Heart left ventricle (tissue), 13 donors: ENCODE measurements at regions not wholly inside any gene's neighbourhood (a gene's known extent, or its start where the extent isn't known, plus 50 kb on each side); places are given as distances from the start of the nearest gene placed in this dataset.

Source experiments
- CTCF ChIP-seq, 12 donors: fragments of 200-600 bp; sonication (generic) in 4 of 12; IDR thresholded peaks; one replicate each; pipeline versions ENCODE4 v1.5.0 to v1.8.0; 2018 to 2022; ENCODE audit warnings: antibody characterized with exemption in 12 of 12, mild to moderate bottlenecking in 5 of 12
- POLR2A ChIP-seq, 2 donors: fragments of 450-650 bp; IDR thresholded peaks; one replicate each; pipeline ENCODE4 v1.6.1; 2017; ENCODE audit warnings: antibody characterized with exemption in 2 of 2, mild to moderate bottlenecking in 2 of 2, moderate library complexity in 2 of 2
- donor health status: ischemic (EF 13 %, LVEDD 7.1; RV severe dilation, severe dysfunction).
- donor health status: DM: no; HTN: yes; CAD: no.
- donor health status: DM: no; HTN: no; CAD: no.
- donor health status: ischemic (EF 25% LVEDD 6.9; RV normal size, moderate dysfunction).
- donor health status: ischemic (EF 25% LVEDD 5.7; RV mildly dilated, moderate dysfunction).
- donor health status: ischemic (EF 35%, LVEDD 5.7; RV mildly dilated, moderate dysfunction).
- donor health status: nonischemic (EF 11% LVEDD 7.7; RV severe dilation, severe dysfunction).
- donor health status: DM: yes; HTN: yes; CAD: no.
- donor health status: PGD.
- donor health status: ischemic (EF 29% LVEDD 5.4; RV normal size, mild dysfunction).
- donor health status: nonischemic (EF 23%, LVEDD 6.1; RV moderate dilation, normal function).

DNA sequence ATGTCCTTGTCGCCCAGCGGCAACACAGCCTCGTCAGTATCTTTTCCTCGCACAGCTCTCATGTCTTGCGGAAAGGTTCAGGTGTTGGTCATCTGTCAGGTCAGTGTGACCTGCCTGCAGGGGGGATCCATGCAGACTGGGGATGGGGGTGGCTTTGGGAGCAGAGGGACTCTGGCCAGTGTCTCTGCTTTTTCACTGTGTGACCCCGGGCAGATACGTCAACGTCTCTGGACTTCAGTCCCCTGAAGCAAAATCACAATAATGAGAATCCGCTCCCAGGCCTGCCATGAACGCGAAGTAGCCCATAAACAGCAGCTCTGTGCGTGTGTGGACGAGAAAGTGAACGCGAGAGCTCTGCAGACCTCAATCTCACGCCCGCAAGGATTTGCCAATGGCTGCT, 75.7 kb upstream of the FCN1 start:
- no peak for TF ChIP-seq CTCF (IDR thresholded peaks at IDR 0.05)
- no peak for TF ChIP-seq POLR2A (IDR thresholded peaks at IDR 0.05)
